GM21360 (cell line): ENCODE measurements at regions not wholly inside any gene's neighbourhood (a gene's known extent, or its start where the extent isn't known, plus 50 kb on each side); places are given as distances from the start of the nearest gene placed in this dataset.

Source experiments
- ATAC-seq: cut with Tn5 transposase; IDR thresholded peaks from one replicate; pipeline ENCODE4 v1.9.1; 2021; ENCODE audit warnings: mild to moderate bottlenecking, moderate library complexity; ENCODE audit not compliant: unreplicated experiment

DNA sequence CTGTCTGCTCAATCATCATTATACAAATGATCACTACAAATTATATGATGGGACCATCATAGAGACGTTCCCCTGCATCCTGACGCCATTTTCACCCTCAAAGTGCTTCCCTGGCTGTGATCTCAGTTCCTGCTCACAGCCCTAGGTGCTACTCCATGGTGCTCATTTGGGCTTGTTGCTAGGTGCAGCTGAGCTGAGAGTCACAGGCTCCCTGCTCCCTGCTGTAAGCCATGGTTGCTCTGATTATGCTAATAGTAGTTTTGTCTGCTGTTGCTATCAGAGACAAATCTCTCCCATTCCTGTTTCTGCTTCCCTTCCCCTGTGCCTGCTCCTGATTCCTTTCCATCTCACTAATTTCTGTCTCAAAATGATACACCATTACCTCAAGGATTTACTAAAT lies 474.3 kb downstream of the METTL15 start:
- ATAC-seq: no peak

DNA sequence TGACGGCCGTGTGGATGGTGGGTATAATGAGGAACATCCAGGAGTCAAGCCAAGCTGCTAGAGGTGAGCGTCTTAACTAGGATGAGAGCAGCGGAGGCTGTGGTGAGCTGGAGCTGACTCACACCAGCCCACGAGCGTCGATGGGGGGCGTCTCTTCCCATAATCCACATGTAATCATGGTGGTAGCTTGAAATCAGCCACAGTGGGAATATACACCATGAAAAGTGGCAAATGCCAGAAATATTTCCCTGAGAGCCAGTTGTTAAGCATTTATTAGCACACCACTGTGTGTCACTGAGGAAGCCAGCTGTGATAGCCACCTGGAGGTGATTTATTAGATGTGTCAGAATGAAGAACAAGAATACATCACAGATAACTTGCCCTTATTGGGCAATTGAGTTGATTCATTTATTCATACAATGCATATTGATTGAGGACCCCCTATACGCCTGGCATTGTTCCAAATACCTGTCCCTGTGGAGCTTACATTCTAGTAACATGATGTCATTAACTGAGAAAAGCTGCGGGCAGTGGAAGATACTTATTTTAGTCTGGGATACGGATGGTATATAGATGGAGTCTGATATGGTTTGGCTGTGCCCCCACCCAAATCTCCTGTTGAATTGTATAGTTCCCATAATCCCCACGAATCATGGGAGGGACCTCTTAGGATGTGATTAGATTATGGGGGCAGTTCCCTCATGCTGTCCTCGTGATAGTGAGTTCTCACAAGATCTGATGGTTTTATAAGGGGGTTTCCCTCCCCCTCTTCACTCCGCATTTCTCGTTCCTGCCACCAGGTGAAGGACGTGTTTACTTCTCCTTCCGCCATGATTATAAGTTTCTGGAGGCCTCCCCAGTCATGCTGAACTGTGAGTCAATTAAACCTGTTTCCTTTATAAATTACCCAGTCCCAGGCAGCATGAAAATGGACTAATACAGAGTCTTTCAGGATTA lies 473.4 kb downstream of the METTL15 start:
- ATAC-seq: no peak

- no peak for ATAC-seq
Measured at GRCh38 chr11:28571371-28571770, 463.2 kb downstream of the METTL15 start.

DNA sequence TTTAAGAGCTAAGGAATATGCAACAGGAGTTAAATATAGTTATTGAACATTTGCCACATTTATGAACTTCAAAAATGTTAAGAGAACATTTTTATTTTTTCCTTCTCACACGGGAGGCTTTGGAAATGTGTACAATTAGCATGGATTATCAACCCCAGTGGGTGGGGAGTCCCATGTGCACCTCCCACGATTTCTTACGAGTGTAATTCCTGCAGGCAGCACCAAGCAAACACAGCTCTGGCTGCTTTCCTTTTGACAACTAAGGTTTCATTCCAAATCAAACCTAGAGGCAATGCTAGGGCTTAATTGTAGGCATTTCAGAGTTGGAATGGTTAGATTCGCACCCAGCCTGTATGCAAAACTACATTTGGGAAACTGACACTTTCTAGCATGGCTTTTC lies 460.9 kb downstream of the METTL15 start:
- no peak for ATAC-seq

DNA sequence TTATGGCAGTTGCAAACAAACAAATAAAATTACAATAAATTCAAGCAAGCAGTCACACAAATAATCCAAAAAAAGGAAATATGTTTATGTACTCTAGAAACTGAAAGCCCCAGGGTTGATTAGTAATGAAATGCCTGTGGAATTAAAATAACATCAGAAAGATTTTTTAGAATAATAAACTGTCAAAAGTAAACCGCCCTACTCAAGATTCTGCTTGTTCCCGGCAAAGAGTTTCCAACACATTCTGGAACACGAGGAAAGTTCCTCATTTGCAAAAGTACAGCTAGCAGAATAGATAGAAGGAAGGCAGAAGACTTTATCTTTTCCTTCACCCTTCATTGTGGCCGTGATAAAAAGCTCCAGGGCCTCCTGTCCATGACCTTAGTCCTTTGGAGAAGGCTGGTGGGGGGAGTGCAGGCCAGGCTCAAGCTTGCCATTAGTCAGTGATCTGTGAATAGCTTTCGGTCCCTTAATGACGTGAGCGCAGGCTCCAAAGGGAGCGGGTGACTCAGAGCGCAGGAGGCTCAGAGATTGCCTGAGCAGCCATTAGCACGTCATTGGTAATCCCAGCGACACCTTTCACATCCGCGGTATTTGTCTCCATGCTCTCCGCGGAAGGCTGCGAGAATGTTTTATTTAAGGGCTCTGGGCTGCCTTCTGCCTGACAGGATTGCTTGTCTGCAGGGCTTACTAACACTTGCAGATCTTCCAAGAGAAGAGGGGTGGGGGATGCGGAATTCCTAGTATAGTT lies 458.3 kb downstream of the METTL15 start:
- no peak for ATAC-seq

DNA sequence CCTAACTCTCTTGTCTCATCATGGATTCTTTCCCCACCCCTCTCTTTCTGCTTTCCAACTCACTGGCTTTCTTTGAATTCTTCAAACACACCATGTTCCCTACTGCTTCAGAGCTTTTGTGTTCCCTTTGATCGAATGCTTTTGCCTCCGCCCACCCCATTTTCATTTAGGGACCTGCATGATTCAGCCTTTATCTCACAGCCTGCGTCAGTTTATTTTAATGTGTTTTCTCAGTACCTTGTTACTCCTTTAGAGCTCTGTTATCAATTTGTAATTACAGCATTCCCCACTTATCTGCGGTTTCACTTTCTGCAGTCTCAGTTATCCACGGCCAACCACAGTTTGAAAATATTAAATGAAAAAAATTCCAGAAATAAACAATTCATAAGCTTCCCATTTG lies 451.3 kb downstream of the METTL15 start:
- no peak for ATAC-seq

DNA sequence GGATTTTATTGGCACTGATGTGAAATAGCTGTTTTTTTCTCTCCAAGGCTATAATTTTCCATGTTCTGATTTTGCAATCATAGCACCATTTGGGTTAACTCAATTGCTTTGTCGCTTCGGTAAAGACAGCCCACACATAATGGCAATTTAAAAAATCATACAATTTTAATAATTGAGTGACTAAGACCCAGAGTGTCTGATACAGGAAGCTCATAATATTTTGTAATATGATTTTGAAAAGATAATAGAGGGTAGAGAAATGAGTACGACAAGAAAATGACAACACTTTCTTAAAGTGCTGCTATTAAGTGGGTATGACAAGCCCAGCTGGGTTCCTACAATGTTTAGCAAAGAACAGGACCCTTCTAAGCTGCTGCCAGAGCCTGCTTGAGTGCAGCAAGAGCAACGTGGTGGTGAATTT lies 439.1 kb downstream of the METTL15 start:
- ATAC-seq: no peak

- no peak for ATAC-seq
Measured at GRCh38 chr11:28545536-28545935, 437.3 kb downstream of the METTL15 start.

DNA sequence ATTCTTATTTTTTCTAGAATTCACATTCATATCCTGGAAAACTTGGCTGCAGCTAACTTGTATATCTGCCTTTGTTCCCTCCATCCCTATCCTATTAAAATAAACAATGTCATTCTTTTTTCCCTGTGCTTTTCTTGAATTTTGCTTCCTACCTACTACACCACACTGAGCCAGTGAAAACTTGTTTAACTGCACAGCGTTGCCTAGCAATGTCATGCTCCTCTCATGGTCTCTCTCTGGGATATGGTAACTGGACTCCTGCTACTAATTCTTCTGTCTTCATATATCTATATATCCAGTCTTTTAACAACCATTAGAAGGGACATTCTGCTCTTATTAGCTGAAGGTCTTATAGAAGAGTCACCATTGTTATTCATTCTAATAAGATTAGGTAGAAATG lies 434.4 kb downstream of the METTL15 start:
- no peak for ATAC-seq

- no peak for ATAC-seq
Measured at GRCh38 chr11:28539239-28540030, 431.2 kb downstream of the METTL15 start.

DNA sequence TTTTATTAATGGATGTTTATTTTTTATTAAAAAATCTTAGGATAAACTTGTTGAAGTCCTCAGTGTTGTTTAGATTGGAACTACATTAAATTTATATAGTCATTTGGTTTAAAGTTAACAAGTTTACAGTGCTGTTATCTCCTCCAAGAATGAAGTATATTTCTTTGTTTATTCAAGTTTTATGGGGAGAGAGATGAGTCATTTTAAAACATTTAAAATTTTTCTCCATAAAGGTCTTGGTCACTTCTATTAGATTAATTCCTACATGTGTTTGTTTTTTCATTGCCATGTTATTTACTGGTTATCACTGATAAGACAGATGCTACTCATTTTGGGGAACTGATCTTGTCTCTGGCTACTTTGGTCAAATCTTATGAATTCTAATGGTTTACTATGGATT lies 429.6 kb downstream of the METTL15 start:
- no peak for ATAC-seq

GRCh38 chr11:28536504-28537267 lies 428.5 kb downstream of the METTL15 start:
- no peak for ATAC-seq

- ATAC-seq: no peak
Measured at GRCh38 chr11:28535677-28536076, 427.5 kb downstream of the METTL15 start.

DNA sequence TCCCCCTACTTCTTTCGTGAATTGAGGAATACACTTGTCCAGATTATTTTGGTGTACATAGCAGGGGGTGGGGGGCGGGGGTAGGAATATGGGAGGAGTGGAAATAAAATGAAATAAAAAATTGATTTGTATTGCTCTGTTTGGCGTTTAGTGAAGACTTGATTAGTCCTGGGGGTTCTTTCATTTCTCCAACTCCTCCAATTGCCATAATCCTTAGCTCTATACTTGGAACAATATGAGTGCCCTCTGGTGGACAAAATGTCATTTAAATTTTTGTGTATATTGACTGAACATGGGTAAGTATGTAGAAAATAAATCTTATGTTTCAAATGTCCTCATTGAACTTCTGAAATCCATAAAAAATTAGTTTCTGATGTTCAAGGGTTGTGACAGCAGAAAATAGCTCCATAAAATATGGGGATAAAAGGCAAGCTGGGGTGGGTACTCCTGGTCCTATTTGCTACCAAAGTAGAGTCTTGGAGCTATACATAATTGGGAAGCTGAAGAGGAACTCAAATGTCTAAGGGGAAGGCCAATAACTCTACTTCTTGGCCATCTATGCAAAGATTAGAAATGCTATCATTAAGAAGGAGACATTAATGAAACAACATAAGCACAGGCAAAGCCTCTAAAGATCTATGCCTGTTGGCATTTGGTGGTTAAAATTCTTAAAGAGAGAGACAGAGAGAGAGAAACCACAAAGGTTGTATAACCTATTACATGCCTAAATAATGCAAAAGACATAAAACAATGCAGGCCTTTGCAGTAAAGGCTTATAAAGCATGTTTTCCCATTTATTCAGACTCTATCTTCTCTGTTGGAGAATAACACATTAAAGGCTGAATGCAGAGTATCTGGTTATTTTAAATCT lies 421.6 kb downstream of the METTL15 start:
- ATAC-seq: no peak

DNA sequence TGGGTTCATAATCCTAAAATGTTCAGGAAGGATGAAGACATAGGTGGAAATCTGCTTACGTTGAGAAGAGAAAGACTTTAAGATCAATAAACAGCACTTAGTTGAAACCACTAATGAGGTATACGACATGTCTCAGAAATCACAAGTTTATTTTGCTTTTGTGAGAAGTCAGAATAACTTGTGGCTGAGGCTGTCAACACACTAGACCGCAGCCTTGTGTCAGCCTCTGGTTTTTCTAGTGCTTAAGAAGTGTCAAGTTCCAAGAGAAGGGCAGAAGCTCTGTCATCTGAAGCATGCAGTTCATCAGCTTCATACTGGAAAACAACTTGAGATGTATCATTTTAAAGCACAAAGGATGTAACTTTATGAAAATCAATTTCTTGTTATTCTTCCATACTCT lies 420.9 kb downstream of the METTL15 start:
- no peak for ATAC-seq

DNA sequence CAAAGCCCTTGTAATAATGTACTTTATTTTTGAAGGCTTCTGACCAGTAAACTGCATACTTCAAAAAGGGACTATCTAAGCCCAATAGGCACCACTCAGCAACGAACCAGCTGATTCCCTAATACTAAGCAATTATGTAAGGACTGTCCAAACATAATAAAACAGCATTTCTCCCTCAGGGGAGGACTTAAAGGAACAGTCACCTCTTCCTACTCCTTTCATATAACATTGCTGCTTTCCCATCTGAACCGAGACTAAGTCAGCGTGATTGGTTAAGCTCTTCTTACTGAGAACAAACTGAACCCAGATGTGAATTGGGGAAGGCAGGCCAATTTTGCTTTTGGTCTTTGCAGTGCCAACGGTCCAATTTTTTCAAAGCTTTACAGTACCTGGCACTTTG lies 420.0 kb downstream of the METTL15 start:
- no peak for ATAC-seq

- ATAC-seq: no peak
Measured at GRCh38 chr11:28526406-28526751, 418.2 kb downstream of the METTL15 start.

DNA sequence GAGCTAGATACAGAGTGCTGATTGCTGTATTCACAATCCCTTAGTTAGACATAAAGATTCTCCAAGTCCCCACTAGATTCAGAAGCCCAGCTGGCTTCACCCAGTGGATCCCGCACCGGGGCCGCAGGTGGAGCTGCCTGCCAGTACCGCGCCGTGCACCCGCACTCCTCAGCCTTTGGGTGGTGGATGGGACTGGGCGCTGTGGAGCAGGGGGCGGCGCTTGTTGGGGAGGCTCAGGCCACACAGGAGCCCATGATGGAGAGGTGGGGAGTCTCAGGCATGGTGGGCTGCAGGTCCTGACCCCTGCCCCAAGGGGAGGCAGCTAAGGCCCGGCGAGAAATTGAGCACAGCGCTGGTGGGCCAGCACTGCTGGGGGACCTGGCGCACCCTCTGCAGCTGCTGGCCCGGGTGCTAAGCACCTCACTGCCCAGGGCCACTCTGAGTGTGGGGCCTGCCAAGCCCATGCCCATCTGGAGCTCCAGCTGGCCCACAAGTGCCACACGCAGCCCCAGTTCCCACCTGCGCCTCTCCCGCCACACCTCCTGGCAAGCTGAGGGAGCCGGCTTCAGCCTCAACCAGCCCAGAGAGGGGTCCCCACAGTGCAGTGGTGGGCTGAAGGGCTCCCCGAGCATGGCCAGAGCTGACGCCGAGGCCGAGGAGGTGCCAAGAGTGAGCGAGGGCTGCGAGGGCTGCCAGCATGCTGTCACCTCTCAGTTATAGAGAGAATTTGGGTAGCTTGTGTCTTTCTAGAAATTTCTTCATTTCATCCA lies 417.6 kb downstream of the METTL15 start:
- ATAC-seq: no peak

GRCh38 chr11:28524098-28524497 lies 415.9 kb downstream of the METTL15 start:
- ATAC-seq: no peak
